GM10266 (cell line): ENCODE measurements at regions not wholly inside any gene's neighbourhood (a gene's known extent, or its start where the extent isn't known, plus 50 kb on each side); places are given as distances from the start of the nearest gene placed in this dataset.

Source experiments
- DNase-seq: peaks from one replicate; pipeline ENCODE4 v3.0.0; 2012; ENCODE audit errors: extremely low spot score
- TF ChIP-seq, protein P1 (sequence below): IDR thresholded peaks from 2 replicates; pipeline ENCODE4 v1.5.1; 2012; ENCODE audit warnings: mild to moderate bottlenecking, low read depth; ENCODE audit not compliant: control insufficient read depth, insufficient read depth; ENCODE audit errors: missing control alignments

- TF ChIP-seq, protein P1, sequence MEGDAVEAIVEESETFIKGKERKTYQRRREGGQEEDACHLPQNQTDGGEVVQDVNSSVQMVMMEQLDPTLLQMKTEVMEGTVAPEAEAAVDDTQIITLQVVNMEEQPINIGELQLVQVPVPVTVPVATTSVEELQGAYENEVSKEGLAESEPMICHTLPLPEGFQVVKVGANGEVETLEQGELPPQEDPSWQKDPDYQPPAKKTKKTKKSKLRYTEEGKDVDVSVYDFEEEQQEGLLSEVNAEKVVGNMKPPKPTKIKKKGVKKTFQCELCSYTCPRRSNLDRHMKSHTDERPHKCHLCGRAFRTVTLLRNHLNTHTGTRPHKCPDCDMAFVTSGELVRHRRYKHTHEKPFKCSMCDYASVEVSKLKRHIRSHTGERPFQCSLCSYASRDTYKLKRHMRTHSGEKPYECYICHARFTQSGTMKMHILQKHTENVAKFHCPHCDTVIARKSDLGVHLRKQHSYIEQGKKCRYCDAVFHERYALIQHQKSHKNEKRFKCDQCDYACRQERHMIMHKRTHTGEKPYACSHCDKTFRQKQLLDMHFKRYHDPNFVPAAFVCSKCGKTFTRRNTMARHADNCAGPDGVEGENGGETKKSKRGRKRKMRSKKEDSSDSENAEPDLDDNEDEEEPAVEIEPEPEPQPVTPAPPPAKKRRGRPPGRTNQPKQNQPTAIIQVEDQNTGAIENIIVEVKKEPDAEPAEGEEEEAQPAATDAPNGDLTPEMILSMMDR: no peak
- DNase-seq: no peak
These were observed 175.8 kb downstream of the CSNK2A3 start for GRCh38 chr11:11177156-11177808.

- no peak for DNase-seq
- TF ChIP-seq, protein P1: no peak
These were observed 179.6 kb downstream of the CSNK2A3 start for GRCh38 chr11:11173316-11174025.

DNA sequence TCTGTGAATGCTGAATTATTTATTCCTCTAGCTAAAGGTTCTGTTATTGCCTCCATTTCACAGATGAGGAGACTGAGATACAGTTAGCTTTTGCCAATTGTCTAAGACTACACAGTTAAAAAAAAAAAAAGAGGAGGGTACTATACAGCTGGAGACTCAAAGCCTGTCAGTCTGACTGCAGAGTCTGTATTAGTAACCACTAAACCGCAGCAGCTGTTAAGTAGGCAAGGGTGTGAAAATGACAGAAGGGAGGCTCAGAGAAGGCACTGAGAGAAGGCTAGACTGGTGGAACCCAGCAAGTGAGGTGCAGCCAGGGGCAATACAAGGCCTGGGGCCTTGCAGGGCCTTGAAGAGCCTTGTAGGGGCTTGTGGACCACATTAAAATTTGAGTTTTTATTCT, 181.2 kb downstream of the CSNK2A3 start:
- peak; percentile 40 for DNase-seq
- TF ChIP-seq, protein P1: no peak

DNA sequence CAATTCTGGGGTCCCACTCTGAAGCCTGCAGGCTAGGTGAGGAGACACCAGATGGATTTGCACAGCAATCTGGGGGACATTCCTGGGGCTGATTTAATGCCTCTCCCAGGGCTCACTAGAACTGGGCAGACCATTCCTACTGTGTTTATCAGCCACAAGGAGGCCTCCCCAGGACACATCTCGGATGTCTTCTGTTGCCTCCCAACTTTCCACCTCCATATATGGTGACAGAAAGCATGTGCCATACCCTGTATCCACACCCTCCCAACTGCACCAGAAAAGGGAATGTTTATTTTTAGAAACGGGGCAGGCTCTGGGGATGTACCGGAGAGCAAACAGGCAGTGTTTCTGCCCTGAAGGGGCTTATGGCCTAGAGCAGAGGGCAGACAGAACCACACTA, 181.8 kb downstream of the CSNK2A3 start:
- TF ChIP-seq, protein P1: no peak
- no peak for DNase-seq

- TF ChIP-seq, protein P1: no peak
- DNase-seq: no peak
These were observed 182.5 kb downstream of the CSNK2A3 start for GRCh38 chr11:11170352-11171084.

- TF ChIP-seq, protein P1: no peak
- no peak for DNase-seq
These were observed 183.2 kb downstream of the CSNK2A3 start for GRCh38 chr11:11169715-11170351.

DNA sequence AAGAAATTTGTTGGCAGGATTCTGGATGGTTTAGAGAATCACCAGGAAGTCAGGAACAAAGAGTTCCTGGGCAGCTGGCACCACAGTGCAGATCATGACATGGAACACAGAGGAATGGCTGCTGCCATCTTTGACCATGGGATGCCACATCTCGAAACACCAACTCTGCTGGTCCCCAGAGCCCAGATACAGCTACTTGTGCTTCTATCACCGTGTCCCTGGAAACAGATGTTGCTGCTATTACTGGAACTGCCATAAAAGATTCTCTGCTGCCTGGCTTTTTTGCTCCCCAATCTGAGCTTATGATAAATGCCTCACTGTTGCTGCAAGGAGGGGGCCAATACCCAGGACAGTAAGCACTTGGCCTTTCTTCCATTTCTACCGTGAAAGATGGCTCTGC, 185.2 kb downstream of the CSNK2A3 start:
- DNase-seq: no peak
- TF ChIP-seq, protein P1: no peak
